HuH-7.5 (cell line): ENCODE measurements at regions not wholly inside any gene's neighbourhood (a gene's known extent, or its start where the extent isn't known, plus 50 kb on each side); places are given as distances from the start of the nearest gene placed in this dataset.

Experiments
- DNase-seq: peaks from one replicate; pipeline ENCODE4 v3.0.0; 2011; ENCODE audit warnings: low spot score

- DNase-seq, result no peak
These were observed 810.2 kb downstream of the TUSC7 start for GRCh38 chr3:117519776-117520175.

GRCh38 chr3:117520582-117520981 is 811.0 kb downstream of the TUSC7 start:
- DNase-seq, result no peak

GRCh38 chr3:117523418-117523817 is 813.8 kb downstream of the TUSC7 start:
- no peak for DNase-seq

- DNase-seq, result no peak
These were observed 815.3 kb downstream of the TUSC7 start for GRCh38 chr3:117524890-117525289.

GRCh38 chr3:117526470-117527079 is 817.0 kb downstream of the TUSC7 start:
- DNase-seq, result no peak

GRCh38 chr3:117527346-117527745 is 817.8 kb downstream of the TUSC7 start:
- no peak for DNase-seq

GRCh38 chr3:117528688-117529087 is 819.1 kb downstream of the TUSC7 start:
- no peak for DNase-seq

- no peak for DNase-seq
These were observed 821.6 kb downstream of the TUSC7 start for GRCh38 chr3:117531078-117531767.

GRCh38 chr3:117532268-117532667 is 822.7 kb downstream of the TUSC7 start:
- DNase-seq, result no peak

- DNase-seq, result no peak
These were observed 824.6 kb downstream of the TUSC7 start for GRCh38 chr3:117534138-117534537.

- DNase-seq, result no peak
These were observed 826.4 kb downstream of the TUSC7 start for GRCh38 chr3:117536006-117536405.

GRCh38 chr3:117537949-117538348 is 828.4 kb downstream of the TUSC7 start:
- no peak for DNase-seq

GRCh38 chr3:117539729-117540128 is 830.1 kb downstream of the TUSC7 start:
- no peak for DNase-seq

GRCh38 chr3:117540597-117540996 is 831.0 kb downstream of the TUSC7 start:
- DNase-seq, result no peak

- no peak for DNase-seq
These were observed 832.1 kb downstream of the TUSC7 start for GRCh38 chr3:117541721-117542120.

GRCh38 chr3:117543521-117543920 is 833.9 kb downstream of the TUSC7 start:
- DNase-seq, result no peak

GRCh38 chr3:117545484-117545883 is 835.9 kb downstream of the TUSC7 start:
- no peak for DNase-seq

- no peak for DNase-seq
These were observed 838.5 kb downstream of the TUSC7 start for GRCh38 chr3:117547956-117548550.

GRCh38 chr3:117548600-117548999 is 839.0 kb downstream of the TUSC7 start:
- no peak for DNase-seq

- DNase-seq, result no peak
These were observed 840.1 kb downstream of the TUSC7 start for GRCh38 chr3:117549716-117550115.

- DNase-seq, result no peak
These were observed 841.2 kb downstream of the TUSC7 start for GRCh38 chr3:117550766-117551165.

- DNase-seq, result no peak
These were observed 843.9 kb downstream of the TUSC7 start for GRCh38 chr3:117553461-117553860.

GRCh38 chr3:117556646-117557407 is 847.2 kb downstream of the TUSC7 start:
- no peak for DNase-seq
